Testis (tissue), 2 donors: ENCODE measurements at regions not wholly inside any gene's neighbourhood (a gene's known extent, or its start where the extent isn't known, plus 50 kb on each side); places are given as distances from the start of the nearest gene placed in this dataset.

ENCODE experiments used
- DNase-seq: peaks from one replicate; pipeline ENCODE4 v3.0.0-alpha.2; 2019
- H3K27ac ChIP-seq, 2 donors: fragments of 200-600 bp; sonication (generic); one replicate each; pipeline ENCODE4 v1.5.1; 2019
- H3K27me3 ChIP-seq: fragments of 200-600 bp; sonication (generic); one replicate; pipeline ENCODE4 v1.5.1; 2019
- H3K36me3 ChIP-seq: fragments of 200-600 bp; sonication (generic); one replicate; pipeline ENCODE4 v1.5.1; 2017; ENCODE audit warnings: low read depth; ENCODE audit errors: missing control alignments
- H3K4me1 ChIP-seq: fragments of 200-600 bp; sonication (generic); one replicate; pipeline ENCODE4 v1.5.1; 2019
- H3K4me3 ChIP-seq, 2 donors: fragments of 200-600 bp; sonication (generic); one replicate each; pipeline ENCODE4 v1.5.1; 2017 to 2019
- H3K9me3 ChIP-seq: fragments of 200-600 bp; sonication (generic); one replicate; pipeline ENCODE4 v1.5.1; 2017
- POLR2A ChIP-seq: fragments of 450-650 bp; IDR thresholded peaks from one replicate; pipeline ENCODE4 v1.6.1; 2017; ENCODE audit warnings: antibody characterized with exemption, mild to moderate bottlenecking, moderate library complexity
- WGBS, 2 donors: methylation state at CpG; one replicate each; pipeline ENCODE4 v1.1.5; 2018; 5-methylcytosine and 5-hydroxymethylcytosine counted together
- intact Hi-C: fragments of 100-400 bp; cut with DNase I; formaldehyde crosslinking; loops from one replicate; pipeline ENCODE4 v1.15.1; 2023; ENCODE audit warnings: low total_unique reads
- TF ChIP-seq, protein P1 (sequence below), 3 experiments: fragments of 450-650 bp in 2 of 3; fragments of 200-600 bp in 1 of 3; sonication (generic) in 1 of 3; IDR thresholded peaks; one replicate each; pipeline ENCODE4 v1.5.1; 2016 to 2019; ENCODE audit warnings: antibody characterized with exemption in 3 of 3, mild to moderate bottlenecking in 2 of 3, moderate library complexity in 1 of 3

- WGBS, 2 donors = 73 to 78% methylated on average over 6 of the region's 6 CpGs
- no peak overlapping the region for H3K4me3 ChIP-seq
- no peaks in the 10 kb centered on the region for H3K36me3 ChIP-seq
- DNase-seq = no peak
- H3K4me1 ChIP-seq = no peaks in the 10 kb centered on the region
- H3K9me3 ChIP-seq = no peaks in the 10 kb centered on the region
- TF ChIP-seq, protein P1, sequence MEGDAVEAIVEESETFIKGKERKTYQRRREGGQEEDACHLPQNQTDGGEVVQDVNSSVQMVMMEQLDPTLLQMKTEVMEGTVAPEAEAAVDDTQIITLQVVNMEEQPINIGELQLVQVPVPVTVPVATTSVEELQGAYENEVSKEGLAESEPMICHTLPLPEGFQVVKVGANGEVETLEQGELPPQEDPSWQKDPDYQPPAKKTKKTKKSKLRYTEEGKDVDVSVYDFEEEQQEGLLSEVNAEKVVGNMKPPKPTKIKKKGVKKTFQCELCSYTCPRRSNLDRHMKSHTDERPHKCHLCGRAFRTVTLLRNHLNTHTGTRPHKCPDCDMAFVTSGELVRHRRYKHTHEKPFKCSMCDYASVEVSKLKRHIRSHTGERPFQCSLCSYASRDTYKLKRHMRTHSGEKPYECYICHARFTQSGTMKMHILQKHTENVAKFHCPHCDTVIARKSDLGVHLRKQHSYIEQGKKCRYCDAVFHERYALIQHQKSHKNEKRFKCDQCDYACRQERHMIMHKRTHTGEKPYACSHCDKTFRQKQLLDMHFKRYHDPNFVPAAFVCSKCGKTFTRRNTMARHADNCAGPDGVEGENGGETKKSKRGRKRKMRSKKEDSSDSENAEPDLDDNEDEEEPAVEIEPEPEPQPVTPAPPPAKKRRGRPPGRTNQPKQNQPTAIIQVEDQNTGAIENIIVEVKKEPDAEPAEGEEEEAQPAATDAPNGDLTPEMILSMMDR (IDR thresholded peaks at IDR 0.05) = no peak
- TF ChIP-seq POLR2A = no peak
- intact Hi-C loops = no loop called here
- H3K27ac ChIP-seq = no peak overlapping the region
- H3K27me3 ChIP-seq = no peaks in the 10 kb centered on the region
These were observed 613.2 kb upstream of the KLF12 start for GRCh38 chr13:74747186-74747955.

DNA sequence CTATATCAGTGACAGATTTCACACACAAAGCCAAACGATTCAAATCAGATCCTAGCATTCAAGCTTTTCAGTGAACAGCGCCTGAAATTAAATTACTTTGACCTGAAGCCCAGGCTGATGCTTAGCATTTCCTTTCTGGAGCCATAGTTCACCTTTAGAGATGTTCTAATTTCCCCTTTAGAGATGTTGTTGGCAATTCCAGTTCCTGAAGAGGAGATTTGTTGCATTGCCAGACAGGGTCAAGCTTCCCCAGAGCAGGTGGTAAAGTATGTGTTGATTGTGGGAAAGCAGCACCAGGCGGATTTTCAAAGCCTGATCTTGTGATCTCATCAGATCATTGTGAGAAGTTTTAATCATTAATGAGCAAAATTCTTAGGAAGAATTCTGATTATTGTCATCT is 609.8 kb upstream of the KLF12 start:
- DNase-seq = no peak
- WGBS, 2 donors = 82 to 89% methylated on average over 3 of the region's 3 CpGs
- TF ChIP-seq POLR2A = no peak
- TF ChIP-seq, protein P1 (IDR thresholded peaks at IDR 0.05) = no peak
- Histone ChIP-seq H3K27me3 (no peaks in the 10 kb centered on the region), H3K27ac (no peak overlapping the region), H3K36me3 (no peaks in the 10 kb centered on the region), H3K9me3 (no peaks in the 10 kb centered on the region), H3K4me1 (no peaks in the 10 kb centered on the region), H3K4me3 (no peak overlapping the region)
- intact Hi-C loops = no loop called here

DNA sequence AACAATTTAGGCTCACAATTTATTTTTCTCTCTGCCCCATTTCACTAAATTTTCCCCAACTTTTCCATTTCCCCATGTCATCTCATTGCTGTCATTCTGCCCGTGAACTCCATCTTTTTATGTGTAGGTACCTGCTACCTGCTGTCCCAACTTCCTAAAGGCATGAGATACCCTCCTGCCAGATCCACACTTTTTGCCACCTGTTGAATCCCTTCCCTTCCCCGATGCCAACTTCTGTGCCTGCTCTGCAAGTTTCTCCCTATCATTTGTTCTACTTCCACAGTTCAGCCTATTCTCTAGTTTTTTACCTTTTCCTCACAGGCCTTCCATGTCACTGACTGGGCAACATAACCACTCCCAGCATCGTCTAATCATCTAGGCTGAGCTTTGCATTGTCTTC is 607.5 kb upstream of the KLF12 start:
- Histone ChIP-seq H3K36me3 (no peaks in the 10 kb centered on the region), H3K9me3 (no peaks in the 10 kb centered on the region), H3K4me3 (no peak overlapping the region), H3K27me3 (no peaks in the 10 kb centered on the region), H3K4me1 (no peaks in the 10 kb centered on the region), H3K27ac (no peak overlapping the region)
- no peak for TF ChIP-seq POLR2A
- TF ChIP-seq, protein P1 (IDR thresholded peaks at IDR 0.05) = no peak
- intact Hi-C loops = no loop called here
- DNase-seq = no peak
- WGBS, 2 donors = 89 to 94% methylated on average over 3 of the region's 3 CpGs

- no peak overlapping the region for H3K4me3 ChIP-seq
- no peaks in the 10 kb centered on the region for H3K36me3 ChIP-seq
- no peaks in the 10 kb centered on the region for H3K27me3 ChIP-seq
- intact Hi-C loops = no loop called here
- no peak overlapping the region for H3K27ac ChIP-seq
- 92% methylated on average over 8 of the region's 8 CpGs for WGBS, 2 donors
- H3K9me3 ChIP-seq = no peaks in the 10 kb centered on the region
- H3K4me1 ChIP-seq = no peaks in the 10 kb centered on the region
- no peak for DNase-seq
- no peak for TF ChIP-seq POLR2A
- TF ChIP-seq, protein P1 (IDR thresholded peaks at IDR 0.05) = no peak
These were observed 598.7 kb upstream of the KLF12 start for GRCh38 chr13:74732736-74733385.
